ENCODE measurements at regions not wholly inside any gene's neighbourhood (a gene's known extent, or its start where the extent isn't known, plus 50 kb on each side); places are given as distances from the start of the nearest gene placed in this dataset.

- TF ChIP-seq CTCF (IDR thresholded peaks at IDR 0.05; ENCODE audit: poor library complexity) (no peak), EZH2 (IDR thresholded peaks at IDR 0.05; ENCODE audit: borderline replicate concordance) (no peak)
These were observed 207.7 kb downstream of the C11orf87 start for GRCh38 chr11:109629734-109630133.
